ENCODE measurements at regions not wholly inside any gene's neighbourhood (a gene's known extent, or its start where the extent isn't known, plus 50 kb on each side); places are given as distances from the start of the nearest gene placed in this dataset.

DNA sequence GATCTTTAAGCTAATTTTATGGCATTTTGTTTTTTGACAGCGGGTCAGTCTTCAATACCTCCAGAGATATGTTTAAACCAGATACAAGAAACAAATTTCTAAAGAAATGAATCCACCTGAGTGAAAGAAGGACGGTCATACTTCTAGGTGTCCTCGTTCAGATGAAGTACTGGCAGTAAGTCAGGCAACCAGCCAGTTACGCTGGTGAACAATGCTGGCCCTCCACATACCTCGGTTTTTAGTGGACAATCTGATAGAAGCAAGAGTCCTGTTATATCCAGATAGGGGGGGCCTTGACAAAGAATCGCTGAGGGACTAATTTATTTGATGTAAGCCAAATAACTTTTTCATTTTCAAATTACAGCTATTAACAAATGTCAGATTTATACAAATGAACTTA lies 266.4 kb upstream of the KLF14 start:
- no peak for DNase-seq

- no peak for DNase-seq
These were observed 266.9 kb upstream of the KLF14 start for GRCh38 chr7:131000873-131001272.

DNA sequence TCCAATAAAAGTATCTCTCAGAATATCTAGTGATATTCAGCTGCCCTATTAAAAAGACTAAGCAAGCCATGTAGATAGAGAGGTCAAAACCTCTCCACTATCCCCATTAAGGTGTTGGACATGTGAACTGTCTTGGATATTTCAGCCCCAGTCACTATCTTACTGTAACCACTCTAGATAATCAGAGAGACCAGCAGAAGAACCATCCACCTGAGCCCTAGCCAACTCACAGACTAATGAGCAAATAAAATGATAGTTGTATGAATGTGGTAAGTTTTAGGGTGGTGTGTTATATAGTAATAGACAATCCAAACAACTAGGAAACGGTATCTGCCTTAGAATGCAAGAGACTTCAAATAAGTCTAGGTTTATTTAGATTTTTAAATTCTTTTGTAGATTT lies 268.6 kb upstream of the KLF14 start:
- DNase-seq = no peak

DNA sequence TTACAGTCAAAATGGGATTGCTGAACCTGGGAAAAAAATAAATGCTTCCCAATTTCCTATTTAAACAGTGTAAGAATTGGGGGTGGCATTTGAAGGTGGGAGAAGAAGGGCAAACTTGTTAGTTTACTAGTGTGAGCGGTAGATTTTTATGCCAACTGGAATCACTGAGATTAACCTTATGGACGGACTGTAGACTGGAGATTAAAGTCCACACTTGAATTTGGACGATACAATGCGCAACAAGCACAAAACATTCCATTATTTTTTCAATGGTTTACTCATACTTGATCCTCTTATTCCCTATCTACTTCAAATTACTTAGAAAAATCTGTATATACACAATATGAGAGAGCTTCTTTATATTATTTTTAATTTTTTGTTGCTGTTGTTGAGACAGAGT lies 269.6 kb upstream of the KLF14 start:
- DNase-seq = no peak

DNA sequence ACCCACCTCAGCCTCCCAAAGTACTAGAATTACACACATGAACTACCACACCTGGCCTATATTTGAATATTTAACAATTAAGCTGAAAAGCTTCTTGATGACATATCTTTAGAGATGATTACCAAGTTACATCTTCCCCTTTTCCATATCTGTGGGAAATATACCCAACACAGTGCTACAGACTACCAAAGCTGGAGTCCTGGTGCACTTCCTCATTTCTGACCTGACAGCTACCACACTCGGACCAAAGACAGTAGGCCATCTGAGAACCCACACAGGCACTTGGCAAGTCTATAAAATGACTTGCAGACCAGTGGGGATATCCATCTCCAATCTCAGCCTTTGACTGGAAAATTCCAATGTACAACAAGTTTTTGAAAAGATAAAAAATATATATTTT lies 270.4 kb upstream of the KLF14 start:
- peak; percentile 76 for DNase-seq

DNA sequence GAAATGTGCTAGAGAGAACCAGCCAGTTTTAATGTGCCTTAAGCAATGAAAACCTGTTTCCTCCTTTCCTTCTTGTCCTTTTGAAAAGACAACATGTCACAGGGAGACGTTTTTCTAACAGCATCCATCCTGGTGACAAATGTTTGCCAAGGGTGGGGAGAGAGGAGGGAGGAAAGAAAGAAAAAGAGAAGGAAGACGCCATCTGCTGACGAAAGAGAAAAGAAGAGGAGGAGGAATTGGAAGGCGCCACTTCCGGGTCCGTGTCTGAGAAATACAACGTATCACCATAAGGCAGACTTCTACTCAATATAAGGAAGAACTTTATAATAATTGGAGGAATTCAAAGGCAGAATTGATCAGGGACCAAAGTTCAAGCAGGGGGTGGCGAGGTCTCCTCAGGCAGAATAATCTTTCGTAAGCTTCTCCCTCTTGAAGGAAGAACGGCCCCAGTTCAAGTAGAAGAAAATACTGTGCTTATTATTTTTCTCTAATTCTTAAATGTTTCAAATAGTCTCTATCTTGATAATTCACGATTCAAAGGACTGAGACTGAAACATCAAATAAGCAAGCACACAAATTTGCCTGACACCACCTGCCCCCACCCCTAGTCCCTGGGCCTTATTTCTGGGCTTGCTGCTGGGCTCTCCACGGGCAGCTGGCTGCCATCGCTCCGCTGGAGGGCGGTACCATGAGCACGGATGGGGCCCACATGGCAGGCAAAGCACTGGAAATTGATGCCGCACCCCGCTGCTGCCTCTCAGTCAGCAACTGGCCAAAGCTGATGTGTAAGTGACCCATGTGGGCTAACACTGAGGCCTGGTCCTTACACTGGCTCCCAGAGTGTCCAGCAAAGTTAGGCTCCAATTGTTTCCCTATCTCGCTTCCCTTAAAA lies 273.7 kb upstream of the KLF14 start:
- peak; percentile 95 for DNase-seq

DNA sequence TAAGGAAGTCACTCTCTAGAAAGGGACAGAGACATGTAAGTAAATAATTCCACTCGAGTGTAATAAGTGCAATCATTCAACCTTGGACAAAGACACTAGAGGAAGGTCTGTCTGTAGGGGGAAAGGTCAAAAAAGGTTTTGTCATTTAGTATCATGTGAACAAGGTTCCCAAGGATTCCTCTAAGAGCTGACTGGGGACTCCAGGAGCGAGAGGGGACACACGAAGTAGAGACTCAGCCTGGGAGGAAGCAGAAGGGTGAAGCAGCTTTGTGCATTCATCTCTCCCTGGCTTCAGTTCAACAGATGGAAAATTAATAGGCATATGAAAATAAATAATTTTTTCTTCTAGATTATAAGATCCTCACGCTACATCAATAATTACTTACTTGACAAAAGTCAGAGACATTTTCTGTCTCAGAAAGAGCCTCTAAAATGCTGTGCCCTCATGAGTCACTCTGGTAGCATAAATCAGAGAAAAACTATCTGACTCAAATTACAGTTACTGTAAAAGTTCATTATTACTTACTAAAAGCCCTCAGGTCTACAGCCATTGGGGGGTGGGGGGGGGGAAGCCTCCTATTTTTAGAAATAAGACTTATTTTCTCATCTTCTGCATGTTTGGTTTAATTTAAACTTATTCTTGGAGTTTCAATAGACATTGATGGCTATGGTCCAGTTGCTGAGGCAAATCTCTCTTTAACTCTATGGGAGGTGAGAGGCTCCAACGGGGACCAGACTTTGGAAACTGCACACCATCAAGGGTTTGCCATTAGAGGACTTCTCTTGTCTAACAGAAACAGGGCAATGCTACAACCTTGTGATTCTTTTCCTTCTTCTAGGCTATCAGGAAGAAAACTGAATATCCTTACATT lies 275.1 kb upstream of the KLF14 start:
- no peak for DNase-seq

DNA sequence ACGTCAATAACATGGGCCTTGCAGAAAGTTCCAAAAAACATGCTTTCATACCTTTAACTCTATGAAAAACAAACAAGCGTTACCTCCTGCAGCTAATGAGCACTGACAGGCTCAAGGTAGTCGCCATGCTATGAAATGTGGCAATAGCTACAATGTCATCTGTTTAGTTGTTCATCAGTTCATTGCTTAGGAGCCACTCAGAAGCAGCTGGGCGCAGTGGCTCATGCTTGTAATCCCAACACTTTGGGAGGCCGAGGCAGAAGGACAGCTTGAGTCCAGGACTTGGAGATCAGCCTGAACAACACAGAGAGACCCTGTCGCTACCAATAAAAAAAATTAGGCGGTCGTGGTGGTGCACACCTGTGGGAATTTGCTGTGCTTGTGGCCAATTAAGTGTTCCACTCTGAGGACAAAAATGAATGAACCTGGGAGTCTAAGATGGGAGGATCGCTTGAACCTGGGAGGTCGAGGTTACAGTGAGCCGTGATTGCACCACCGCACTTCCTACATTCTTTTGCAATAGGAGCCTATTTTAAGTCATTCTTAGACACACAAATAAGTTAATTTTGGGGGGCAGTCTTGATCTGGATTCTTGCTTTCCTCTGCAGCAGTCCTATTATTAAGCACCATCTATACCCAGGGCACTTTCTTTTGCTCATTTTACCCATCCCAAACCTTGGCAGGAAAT lies 276.2 kb upstream of the KLF14 start:
- DNase-seq = peak; percentile 32

DNA sequence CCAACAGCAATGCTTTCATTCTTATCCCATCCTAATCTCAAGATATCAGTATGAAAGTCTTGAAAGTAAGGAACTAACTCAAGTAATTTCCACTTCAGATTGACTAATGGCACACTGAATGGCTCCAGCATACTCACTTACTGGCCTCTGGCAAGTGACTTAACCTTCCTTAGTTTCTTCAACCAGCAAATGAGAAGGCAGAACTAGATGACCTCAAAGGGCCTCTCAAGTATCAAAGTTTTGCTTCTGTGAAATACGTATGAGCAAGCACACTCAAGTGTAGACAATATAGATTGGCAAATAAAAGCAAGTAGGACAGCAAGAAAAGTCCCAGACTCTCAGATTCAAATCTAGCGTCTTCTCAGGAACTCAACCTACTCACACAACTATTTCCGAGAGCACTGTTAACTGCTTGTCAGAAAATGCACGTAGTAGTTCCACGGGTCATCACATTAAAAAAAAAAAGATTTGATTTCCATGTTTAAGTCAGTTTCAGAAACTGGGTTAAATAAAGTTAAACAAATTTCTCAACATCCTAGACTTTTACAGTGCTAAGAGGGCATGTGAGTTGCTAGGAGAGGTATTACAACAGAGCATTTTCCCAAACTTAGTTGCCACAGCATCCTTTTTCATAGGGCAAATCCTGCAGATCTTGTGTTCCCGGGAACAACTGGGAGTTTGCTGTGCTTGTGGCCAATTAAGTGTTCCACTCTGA lies 276.9 kb upstream of the KLF14 start:
- DNase-seq = peak; percentile 58

DNA sequence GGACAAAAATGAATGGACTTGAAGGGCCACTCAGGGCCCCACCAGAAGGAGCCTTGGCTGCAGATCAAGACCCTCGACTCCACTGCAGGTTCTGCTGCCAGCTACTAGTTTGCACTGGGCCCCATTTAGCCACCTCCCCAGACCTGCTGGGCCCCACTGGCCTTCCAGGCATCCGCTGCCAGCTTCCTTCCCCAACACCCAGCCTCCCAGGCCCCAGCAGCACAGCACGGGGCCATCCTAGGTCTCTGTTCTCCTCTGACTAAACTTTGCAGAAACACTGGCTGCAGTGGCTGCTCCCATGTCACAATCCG lies 277.4 kb upstream of the KLF14 start:
- peak; percentile 82 for DNase-seq

GRCh38 chr7:131011976-131012375 lies 278.0 kb upstream of the KLF14 start:
- DNase-seq = peak; percentile 93

DNA sequence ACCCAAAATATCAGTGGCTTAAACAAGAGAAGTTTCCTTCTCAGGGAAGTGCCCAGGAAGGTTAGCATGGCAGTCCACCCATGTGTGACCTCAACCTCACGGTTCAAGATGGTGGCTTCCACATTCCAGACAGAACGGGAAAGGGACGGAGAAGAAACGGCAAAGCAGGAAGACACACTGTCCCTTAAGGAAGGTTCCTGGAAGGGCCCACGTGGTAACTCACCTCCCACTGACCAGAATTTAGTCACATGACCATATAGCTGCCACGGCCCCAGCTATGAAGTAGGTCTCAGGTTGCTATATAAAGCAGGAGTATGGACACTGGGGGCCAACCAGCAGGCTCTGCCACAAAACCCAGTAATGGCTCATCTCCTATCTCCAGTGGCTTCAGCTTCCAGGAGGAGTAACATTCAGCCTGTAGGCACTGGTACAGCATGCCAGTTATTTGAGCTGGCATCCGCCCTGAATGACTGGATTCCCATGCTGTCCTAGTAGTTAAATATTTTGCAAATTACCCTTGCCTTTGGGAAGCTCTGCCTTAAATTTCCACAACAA lies 278.5 kb upstream of the KLF14 start:
- DNase-seq = peak; percentile 34

DNA sequence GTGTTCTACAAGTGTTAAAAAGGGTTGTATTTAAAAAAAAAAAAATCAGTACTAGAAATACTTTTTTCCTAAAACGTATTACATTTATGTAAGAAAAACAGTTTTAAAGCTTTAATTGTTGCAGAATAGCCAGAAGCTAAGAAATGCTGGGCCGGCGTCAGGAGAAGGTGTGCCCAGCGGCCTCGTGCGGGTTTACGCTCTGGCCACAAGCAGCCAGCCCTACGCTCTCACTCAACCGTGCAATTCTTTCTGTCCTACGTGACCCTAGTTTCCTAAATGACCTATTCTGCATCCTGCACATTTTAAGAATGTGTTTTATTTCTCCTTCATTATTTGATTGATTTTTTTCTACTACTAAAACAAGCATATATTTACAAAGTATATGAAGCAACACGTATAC lies 279.7 kb upstream of the KLF14 start:
- DNase-seq = no peak

DNA sequence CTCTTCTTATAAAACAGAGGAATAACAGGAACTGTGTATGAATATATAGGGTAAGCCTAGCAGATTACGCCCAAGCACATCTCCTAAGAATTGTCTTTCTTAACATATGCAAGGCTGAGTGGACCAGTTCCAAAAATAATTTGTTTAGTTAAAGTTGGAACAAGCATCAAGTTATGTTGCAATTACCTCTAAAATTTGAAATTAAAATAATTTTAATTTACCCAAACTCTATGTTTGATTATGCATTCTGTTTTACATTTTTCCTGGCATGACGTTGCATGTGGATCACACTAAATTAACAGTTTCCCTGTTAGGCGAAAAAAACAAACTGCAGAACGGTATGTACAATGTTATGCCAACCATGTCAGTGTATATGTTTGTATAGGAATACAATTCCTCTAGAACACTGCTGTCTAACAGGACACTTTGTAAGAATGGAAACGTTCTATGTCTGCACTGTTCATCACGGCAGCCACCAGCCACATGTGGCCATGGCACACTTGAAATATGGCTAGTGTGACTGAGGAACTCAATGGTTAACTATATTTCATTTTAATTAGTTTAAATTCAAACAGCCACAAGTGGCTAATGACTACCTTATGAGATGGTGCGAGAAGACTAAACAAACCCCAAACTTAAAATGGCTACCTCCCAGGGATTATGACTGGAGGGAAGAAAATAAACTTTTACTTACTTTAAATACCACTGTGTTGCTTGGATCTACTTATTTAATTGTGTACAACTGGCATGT lies 281.1 kb upstream of the KLF14 start:
- DNase-seq = no peak

DNA sequence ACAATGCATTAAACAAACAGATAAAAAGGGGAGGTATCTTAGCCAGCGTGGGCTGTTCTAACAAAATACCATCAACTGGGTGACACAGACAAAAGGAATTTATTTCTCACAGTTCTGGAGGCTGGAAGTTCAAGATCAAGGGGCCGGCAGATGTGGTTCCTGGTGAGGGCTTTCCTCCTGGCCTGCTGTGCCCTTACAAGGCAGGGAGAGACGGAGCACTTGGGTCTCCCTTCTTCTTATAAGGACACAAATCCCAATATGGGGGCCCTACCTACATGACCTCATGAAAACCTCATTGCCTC lies 281.6 kb upstream of the KLF14 start:
- no peak for DNase-seq

DNA sequence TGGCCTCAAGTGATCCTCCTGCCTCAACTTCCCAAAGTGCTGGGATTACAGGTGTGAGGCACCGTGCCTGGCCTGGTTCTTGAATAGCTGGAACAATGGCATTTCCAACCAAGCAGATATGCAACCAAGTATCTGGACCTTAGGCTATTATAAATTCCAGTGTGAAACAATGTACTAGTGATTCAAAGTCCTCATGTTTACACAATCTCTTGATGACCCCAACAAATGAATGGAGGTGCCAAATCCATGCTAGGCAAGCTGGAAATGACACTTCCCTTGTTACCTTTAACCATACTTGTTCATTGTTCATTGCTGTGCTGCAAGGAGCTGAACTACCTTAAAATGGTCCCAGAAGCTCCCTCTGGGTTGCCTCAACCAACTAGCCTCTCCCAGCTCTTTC lies 282.2 kb upstream of the KLF14 start:
- DNase-seq = no peak

GRCh38 chr7:131019351-131019750 lies 285.3 kb upstream of the KLF14 start:
- DNase-seq = no peak

GRCh38 chr7:131020759-131021261 lies 286.8 kb upstream of the KLF14 start:
- DNase-seq = no peak

DNA sequence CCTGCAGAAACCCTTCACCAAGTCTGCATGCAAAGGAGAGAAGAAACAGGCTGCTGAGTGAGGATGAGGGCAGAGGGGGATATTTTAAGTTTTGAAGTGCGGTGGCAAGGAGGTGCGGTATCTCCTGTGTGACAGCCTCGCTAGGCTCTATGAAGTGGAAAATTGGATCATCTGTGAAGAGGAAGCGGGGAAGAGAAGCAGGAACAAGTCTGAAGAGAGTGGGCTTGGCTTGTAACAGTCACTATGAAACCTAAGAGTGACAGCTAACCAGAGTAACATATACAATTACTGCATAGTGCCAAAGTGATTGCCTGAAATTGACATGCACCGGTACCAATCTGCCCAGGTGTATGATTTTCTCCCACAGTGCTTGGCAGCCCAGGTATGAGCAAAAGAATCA lies 287.5 kb upstream of the KLF14 start:
- no peak for DNase-seq

- no peak for DNase-seq
These were observed 287.9 kb upstream of the KLF14 start for GRCh38 chr7:131021902-131022301.

GRCh38 chr7:131026297-131027000 lies 292.4 kb upstream of the KLF14 start:
- peak; percentile 73 for DNase-seq

Measured in hematopoietic multipotent progenitor cell treated with erythropoietin and hydrocortisone succinate and interleukin-3 and kit ligand, for 4 days (in vitro differentiated cells).